Activated naive CD8-positive, alpha-beta T cell treated with anti-CD3 and anti-CD28 coated beads for 36 hours (primary cell): ENCODE measurements at regions not wholly inside any gene's neighbourhood (a gene's known extent, or its start where the extent isn't known, plus 50 kb on each side); places are given as distances from the start of the nearest gene placed in this dataset.
"Not testable (repeated sequence)": the region's sequence is repeated elsewhere in the genome, so short reads cannot be mapped to it uniquely, and the experiment has no call there.

Experiments
- DNase-seq: peaks from one replicate; pipeline ENCODE4 v3.0.0; 2021
- H3K27ac Mint-ChIP-seq: one replicate; pipeline ENCODE4 v1.8.0; 2022; ENCODE audit warnings: mild to moderate bottlenecking, moderate library complexity, mixed read lengths
- H3K27me3 Mint-ChIP-seq: one replicate; pipeline ENCODE4 v1.8.0; 2022; ENCODE audit warnings: mild to moderate bottlenecking, mixed read lengths
- H3K36me3 Mint-ChIP-seq: one replicate; pipeline ENCODE4 v1.8.0; 2021; ENCODE audit warnings: mild to moderate bottlenecking, mixed read lengths
- H3K4me1 Mint-ChIP-seq: one replicate; pipeline ENCODE4 v1.8.0; 2021; ENCODE audit warnings: mixed read lengths
- H3K4me3 Mint-ChIP-seq: one replicate; pipeline ENCODE4 v1.8.0; 2022; ENCODE audit warnings: mild to moderate bottlenecking, moderate library complexity, mixed read lengths
- H3K9me3 Mint-ChIP-seq: one replicate; pipeline ENCODE4 v1.8.0; 2022; ENCODE audit warnings: mixed read lengths

DNA sequence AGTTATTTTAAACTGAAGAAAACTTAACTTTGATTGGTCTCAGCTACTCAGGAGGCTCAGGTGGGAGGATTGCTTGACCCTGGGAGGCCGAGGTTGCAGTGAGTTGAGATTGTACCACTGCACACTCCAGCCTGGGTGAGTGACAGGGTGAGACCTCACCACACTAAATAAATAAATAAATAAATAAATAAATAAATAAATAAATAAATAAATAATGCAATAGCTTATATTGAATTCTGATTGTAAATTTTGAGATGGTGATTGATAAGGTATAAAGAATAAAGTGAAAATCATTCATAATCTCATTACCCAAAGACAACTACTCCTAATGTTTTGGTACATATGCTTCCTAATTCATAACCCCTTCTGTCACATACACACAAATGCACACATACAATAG is 58.1 kb downstream of the TUBA3C start:
- Mint-ChIP-seq H3K27me3 (peaks cover 3% of the 10 kb centered on the region), H3K4me3 (no peak overlapping the region), H3K36me3 (no peaks in the 10 kb centered on the region), H3K9me3 (peaks cover 5% of the 10 kb centered on the region), H3K27ac (no peak overlapping the region), H3K4me1 (no peaks in the 10 kb centered on the region)
- DNase-seq: no peak

DNA sequence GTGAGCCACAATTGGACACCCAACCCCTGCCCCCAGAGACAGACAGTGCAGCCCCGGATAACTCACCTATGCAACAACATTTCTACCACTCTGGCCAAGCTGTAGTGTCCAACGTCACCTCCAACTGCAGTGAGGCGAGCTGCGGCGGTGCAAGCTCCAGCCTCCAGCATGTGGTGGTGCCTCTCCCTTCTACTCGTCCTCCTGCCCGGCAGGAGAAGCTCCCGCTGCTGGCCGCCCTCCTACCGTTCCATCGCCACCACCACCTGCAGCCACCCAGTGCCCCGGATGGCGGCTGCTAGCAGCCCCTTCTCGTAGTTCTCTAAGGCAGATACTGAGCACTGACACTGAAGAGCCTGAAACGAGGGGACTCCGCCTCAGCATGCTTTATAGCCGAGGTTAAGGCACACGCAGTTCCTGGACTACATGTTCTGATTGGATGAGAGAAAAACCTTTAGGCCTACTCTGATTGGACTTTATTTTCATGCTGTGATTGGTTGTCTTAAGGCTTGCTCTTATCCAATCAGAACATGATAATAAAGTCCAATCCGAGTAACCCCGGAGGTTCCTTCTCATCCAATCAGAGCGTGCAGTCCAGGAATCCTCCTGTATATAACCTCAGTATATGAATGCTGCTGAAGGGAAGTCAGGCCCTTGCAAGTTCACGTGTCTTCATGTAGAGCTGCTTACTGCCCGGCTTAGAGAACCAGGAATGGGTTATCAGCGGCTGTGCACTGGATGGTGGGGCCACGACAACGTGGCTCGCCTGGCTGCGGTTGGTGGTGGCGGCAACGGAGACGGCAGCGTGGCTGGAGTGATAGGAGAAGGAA is 63.5 kb downstream of the TUBA3C start:
- H3K27ac Mint-ChIP-seq: no peak overlapping the region
- no peak overlapping the region for H3K4me3 Mint-ChIP-seq
- H3K4me1 Mint-ChIP-seq: no peaks in the 10 kb centered on the region
- H3K27me3 Mint-ChIP-seq: no peaks in the 10 kb centered on the region
- no peak for DNase-seq
- H3K9me3 Mint-ChIP-seq: peaks cover 7% of the 10 kb centered on the region
- H3K36me3 Mint-ChIP-seq: no peaks in the 10 kb centered on the region

GRCh38 chr13:19109225-19109624 is 72.4 kb downstream of the TUBA3C start:
- DNase-seq, H3K27ac Mint-ChIP-seq, H3K27me3 Mint-ChIP-seq, H3K4me3 Mint-ChIP-seq, H3K4me1 Mint-ChIP-seq, H3K9me3 Mint-ChIP-seq, H3K36me3 Mint-ChIP-seq: not testable (repeated sequence)

- no peaks in the 10 kb centered on the region for H3K36me3 Mint-ChIP-seq
- no peaks in the 10 kb centered on the region for H3K27me3 Mint-ChIP-seq
- no peak overlapping the region for H3K4me3 Mint-ChIP-seq
- DNase-seq: no peak
- H3K9me3 Mint-ChIP-seq: peaks cover 5% of the 10 kb centered on the region
- no peak overlapping the region for H3K27ac Mint-ChIP-seq
- no peaks in the 10 kb centered on the region for H3K4me1 Mint-ChIP-seq
Measured at GRCh38 chr13:19103140-19103539, 78.5 kb downstream of the TUBA3C start.

- Mint-ChIP-seq H3K4me3 (no peak overlapping the region), H3K27me3 (no peaks in the 10 kb centered on the region), H3K4me1 (no peaks in the 10 kb centered on the region), H3K9me3 (no peaks in the 10 kb centered on the region), H3K27ac (no peak overlapping the region), H3K36me3 (no peaks in the 10 kb centered on the region)
- DNase-seq: no peak
Measured at GRCh38 chr13:19093369-19093768, 88.3 kb downstream of the TUBA3C start.

DNA sequence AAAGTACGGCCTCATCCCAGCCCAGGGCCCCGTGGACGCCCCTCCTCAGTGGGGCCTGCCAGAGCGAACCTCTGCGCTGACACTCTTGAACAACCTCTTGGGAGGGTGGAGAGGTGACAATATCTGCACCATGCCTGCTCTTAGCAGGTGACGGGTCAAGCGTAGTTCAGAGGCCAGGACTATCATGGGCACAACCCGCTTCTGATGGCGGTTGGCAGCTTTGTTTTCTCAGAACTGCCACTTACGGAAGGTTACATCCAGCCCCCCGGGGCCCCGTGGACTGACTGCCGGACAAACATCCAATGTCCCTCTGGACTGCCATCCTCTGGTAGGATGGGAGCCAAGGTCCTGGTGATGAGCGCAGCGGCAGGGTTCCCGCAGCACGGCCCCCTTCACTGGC is 91.1 kb downstream of the TUBA3C start:
- Mint-ChIP-seq H3K4me3 (no peak overlapping the region), H3K9me3 (no peaks in the 10 kb centered on the region), H3K27ac (no peak overlapping the region), H3K36me3 (no peaks in the 10 kb centered on the region), H3K4me1 (no peaks in the 10 kb centered on the region), H3K27me3 (no peaks in the 10 kb centered on the region)
- DNase-seq: no peak

DNA sequence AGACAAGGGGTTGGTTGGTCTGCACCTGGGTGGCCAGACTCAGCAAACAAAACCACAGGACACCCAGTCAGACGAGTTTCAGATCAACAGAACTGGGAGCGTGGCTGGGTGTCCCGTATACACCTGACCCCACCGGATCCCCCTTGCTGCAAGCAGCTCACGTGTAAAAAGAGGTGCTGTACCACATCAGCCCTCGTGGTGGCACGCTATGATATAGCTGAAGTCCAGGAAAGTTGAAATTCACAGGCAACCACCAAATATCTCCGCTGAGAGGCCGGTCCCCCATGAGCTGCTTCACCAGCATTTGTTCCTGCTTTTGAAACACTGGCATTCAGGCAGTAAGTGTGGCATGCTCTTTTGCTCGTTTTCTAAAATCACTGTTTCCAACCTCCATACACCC is 92.3 kb downstream of the TUBA3C start:
- DNase-seq: no peak
- Mint-ChIP-seq H3K27me3 (no peaks in the 10 kb centered on the region), H3K9me3 (no peaks in the 10 kb centered on the region), H3K36me3 (no peaks in the 10 kb centered on the region), H3K4me1 (no peaks in the 10 kb centered on the region), H3K27ac (no peak overlapping the region), H3K4me3 (no peak overlapping the region)

- no peak for DNase-seq
- H3K27me3 Mint-ChIP-seq: no peaks in the 10 kb centered on the region
- no peaks in the 10 kb centered on the region for H3K9me3 Mint-ChIP-seq
- no peaks in the 10 kb centered on the region for H3K36me3 Mint-ChIP-seq
- no peaks in the 10 kb centered on the region for H3K4me1 Mint-ChIP-seq
- no peak overlapping the region for H3K4me3 Mint-ChIP-seq
- no peak overlapping the region for H3K27ac Mint-ChIP-seq
Measured at GRCh38 chr13:19088416-19088815, 93.2 kb downstream of the TUBA3C start.

DNA sequence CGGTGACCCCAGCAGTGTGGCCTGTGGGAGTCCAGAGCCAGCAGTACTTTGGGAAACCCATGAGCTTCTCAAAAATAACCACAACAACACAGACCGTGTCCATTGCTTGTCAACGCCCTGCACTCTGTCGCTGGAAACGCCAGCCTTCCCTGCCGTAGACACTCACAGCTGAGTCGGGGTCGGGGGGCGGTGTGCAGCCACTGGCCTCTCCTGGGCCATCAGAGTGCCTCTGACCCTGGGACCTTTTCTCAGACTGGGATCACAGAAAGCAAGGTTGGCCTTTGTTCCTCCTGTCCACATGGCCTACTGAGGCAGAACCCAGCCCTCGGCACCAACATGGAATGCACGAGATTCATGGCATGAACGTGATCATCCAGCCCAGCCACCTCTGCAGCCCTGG is 95.7 kb downstream of the TUBA3C start:
- Mint-ChIP-seq H3K27me3 (no peaks in the 10 kb centered on the region), H3K9me3 (no peaks in the 10 kb centered on the region), H3K4me3 (no peak overlapping the region), H3K4me1 (no peaks in the 10 kb centered on the region), H3K36me3 (no peaks in the 10 kb centered on the region), H3K27ac (no peak overlapping the region)
- DNase-seq: no peak

- H3K36me3 Mint-ChIP-seq: no peaks in the 10 kb centered on the region
- no peaks in the 10 kb centered on the region for H3K27me3 Mint-ChIP-seq
- no peak for DNase-seq
- no peak overlapping the region for H3K4me3 Mint-ChIP-seq
- H3K9me3 Mint-ChIP-seq: no peaks in the 10 kb centered on the region
- H3K27ac Mint-ChIP-seq: no peak overlapping the region
- no peaks in the 10 kb centered on the region for H3K4me1 Mint-ChIP-seq
Measured at GRCh38 chr13:19085258-19085657, 96.4 kb downstream of the TUBA3C start.

- H3K27ac Mint-ChIP-seq: no peak overlapping the region
- H3K4me3 Mint-ChIP-seq: no peak overlapping the region
- no peaks in the 10 kb centered on the region for H3K36me3 Mint-ChIP-seq
- no peaks in the 10 kb centered on the region for H3K27me3 Mint-ChIP-seq
- H3K9me3 Mint-ChIP-seq: peaks cover 3% of the 10 kb centered on the region
- H3K4me1 Mint-ChIP-seq: no peaks in the 10 kb centered on the region
- no peak for DNase-seq
Measured at GRCh38 chr13:19083340-19083739, 98.3 kb downstream of the TUBA3C start.

GRCh38 chr13:19075418-19075817 is 106.2 kb downstream of the TUBA3C start:
- Mint-ChIP-seq H3K4me3 (no peak overlapping the region), H3K4me1 (no peaks in the 10 kb centered on the region), H3K27me3 (no peaks in the 10 kb centered on the region), H3K27ac (no peak overlapping the region), H3K9me3 (peaks cover 3% of the 10 kb centered on the region), H3K36me3 (no peaks in the 10 kb centered on the region)
- DNase-seq: no peak

DNA sequence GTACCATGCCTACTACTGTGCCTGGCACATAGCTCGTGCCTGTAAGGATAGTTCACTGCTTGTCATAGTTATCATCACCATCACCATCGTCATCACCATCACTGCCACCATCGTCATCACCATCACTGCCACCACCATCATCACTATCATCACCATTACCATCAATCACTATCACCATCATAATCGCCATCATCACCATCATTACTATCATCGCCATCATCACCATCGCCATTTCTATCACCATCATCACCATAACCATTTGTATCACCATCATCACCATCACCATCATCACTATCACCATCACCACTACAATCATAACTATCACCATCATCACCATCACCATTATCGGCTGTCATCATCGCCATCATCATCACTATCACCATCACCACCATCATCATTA is 107.1 kb downstream of the TUBA3C start:
- Mint-ChIP-seq H3K27me3 (no peaks in the 10 kb centered on the region), H3K4me1 (no peaks in the 10 kb centered on the region), H3K36me3 (no peaks in the 10 kb centered on the region), H3K9me3 (peaks cover 3% of the 10 kb centered on the region), H3K4me3 (no peak overlapping the region), H3K27ac (no peak overlapping the region)
- DNase-seq: no peak

- H3K4me1 Mint-ChIP-seq, H3K36me3 Mint-ChIP-seq, H3K4me3 Mint-ChIP-seq, H3K9me3 Mint-ChIP-seq, DNase-seq, H3K27ac Mint-ChIP-seq, H3K27me3 Mint-ChIP-seq: not testable (repeated sequence)
Measured at GRCh38 chr13:19074106-19074505, 107.5 kb downstream of the TUBA3C start.

- not testable (repeated sequence) for DNase-seq, H3K9me3 Mint-ChIP-seq, H3K36me3 Mint-ChIP-seq, H3K27ac Mint-ChIP-seq, H3K4me1 Mint-ChIP-seq, H3K4me3 Mint-ChIP-seq, H3K27me3 Mint-ChIP-seq
Measured at GRCh38 chr13:19072956-19073706, 108.5 kb downstream of the TUBA3C start.

DNA sequence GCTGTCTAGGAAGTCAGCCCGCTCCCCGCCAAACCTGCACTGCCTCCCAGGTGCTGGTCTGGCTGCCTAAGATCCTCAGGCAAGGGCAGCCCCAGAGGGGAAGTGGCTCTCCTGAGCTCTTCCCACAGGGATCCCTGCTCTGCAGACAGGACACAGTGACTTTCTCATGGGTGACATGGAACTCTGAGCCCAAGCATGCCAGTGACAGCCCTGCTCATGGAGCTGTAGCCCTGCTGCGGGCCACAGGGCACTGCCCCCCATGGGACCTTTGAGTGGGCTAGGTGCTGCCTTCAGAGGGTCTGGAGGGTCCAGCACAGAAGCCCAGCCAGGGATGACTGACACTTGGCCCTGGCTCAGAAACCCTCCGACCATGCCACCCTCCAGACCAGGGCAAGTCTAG is 109.1 kb downstream of the TUBA3C start:
- Mint-ChIP-seq H3K27ac (no peak overlapping the region), H3K27me3 (no peaks in the 10 kb centered on the region), H3K4me1 (no peaks in the 10 kb centered on the region), H3K9me3 (no peaks in the 10 kb centered on the region), H3K36me3 (no peaks in the 10 kb centered on the region), H3K4me3 (no peak overlapping the region)
- DNase-seq: no peak
